CD4-positive, alpha-beta T cell (primary cell): ENCODE measurements at regions not wholly inside any gene's neighbourhood (a gene's known extent, or its start where the extent isn't known, plus 50 kb on each side); places are given as distances from the start of the nearest gene placed in this dataset.

ENCODE experiments used
- ATAC-seq: fragments of 200-7000 bp; cut with Tn5 transposase; one replicate; pipeline ENCODE4 v1.10.0; 2022; ENCODE audit warnings: mild to moderate bottlenecking; ENCODE audit not compliant: poor library complexity
- CTCF ChIA-PET: fragments of 350-600 bp; sonication (Branson Sonifier 250); formaldehyde crosslinking; loops from one replicate; lab custom pipeline; 2021; ENCODE audit warnings: antibody characterized with exemption, inconsistent platforms; lab: Charles Lee
- POLR2A ChIA-PET: fragments of 350-600 bp; sonication (Branson Sonifier 250); formaldehyde crosslinking; loops from one replicate; lab custom pipeline; 2021; ENCODE audit warnings: antibody characterized with exemption, inconsistent platforms; lab: Charles Lee
- DNase-seq, 14 experiments: peaks; one replicate each; pipeline ENCODE4 v3.0.0-alpha.2; 2013 to 2020; ENCODE audit warnings: mixed read lengths in 2 of 14
- H3K27ac ChIP-seq, 2 donors: one replicate each; pipeline versions ENCODE4 v1.5.1 to v1.7.0; 2013; ENCODE audit warnings: low read length in 2 of 2, low read depth in 1 of 2, mild to moderate bottlenecking in 1 of 2
- H3K27me3 ChIP-seq, 2 experiments: 1 replicate in 1 of 2; 2 replicates in 1 of 2; pipeline versions ENCODE4 v1.6.1 to v1.7.0; 2013; ENCODE audit warnings: low read length in 2 of 2, control low read depth in 1 of 2, mild to moderate bottlenecking in 1 of 2, moderate library complexity in 1 of 2; ENCODE audit not compliant: insufficient read depth in 2 of 2, control insufficient read depth in 1 of 2
- H3K36me3 ChIP-seq: one replicate; pipeline ENCODE4 v1.6.1; 2013; ENCODE audit warnings: low read length, control low read depth; ENCODE audit not compliant: insufficient read depth
- H3K4me1 ChIP-seq: one replicate; pipeline ENCODE4 v1.6.1; 2013; ENCODE audit warnings: low read length, control low read depth; ENCODE audit not compliant: insufficient read depth
- H3K4me3 ChIP-seq: one replicate; pipeline ENCODE4 v1.5.1; 2013; ENCODE audit warnings: mild to moderate bottlenecking, low read length, moderate library complexity
- H3K9me3 ChIP-seq, 2 experiments: 1 replicate in 1 of 2; 2 replicates in 1 of 2; pipeline versions ENCODE4 v1.6.1 to v1.7.0; 2013; ENCODE audit warnings: low read length in 2 of 2, mild to moderate bottlenecking in 2 of 2, control low read depth in 1 of 2, moderate library complexity in 1 of 2; ENCODE audit not compliant: control insufficient read depth in 1 of 2, insufficient read depth in 1 of 2
- H3K27ac Mint-ChIP-seq: one replicate; pipeline ENCODE4 v1.8.0; 2020; ENCODE audit warnings: mixed read lengths
- H3K27me3 Mint-ChIP-seq: one replicate; pipeline ENCODE4 v1.8.0; 2021; ENCODE audit warnings: mixed read lengths
- H3K36me3 Mint-ChIP-seq: one replicate; pipeline ENCODE4 v1.8.0; 2021; ENCODE audit warnings: low read depth, mixed read lengths
- H3K4me1 Mint-ChIP-seq: one replicate; pipeline ENCODE4 v1.8.0; 2021; ENCODE audit warnings: low read depth, mixed read lengths
- H3K4me3 Mint-ChIP-seq: one replicate; pipeline ENCODE4 v1.8.0; 2020; ENCODE audit warnings: mild to moderate bottlenecking, mixed read lengths
- H3K9me3 Mint-ChIP-seq: one replicate; pipeline ENCODE4 v1.8.0; 2020; ENCODE audit warnings: mixed read lengths
- intact Hi-C, 2 experiments: fragments of 100-400 bp; cut with DNase I in 1 of 2; cut with micrococcal nuclease in 1 of 2; formaldehyde crosslinking; loops; one replicate each; pipeline versions ENCODE4 v1.15.1 to v1.9.0; 2023 to 2025; cut with DNase I, micrococcal nuclease
- TF ChIP-seq, protein P1 (sequence below): fragments of 200-600 bp; IDR thresholded peaks from one replicate; pipeline ENCODE4 v1.8.0; 2022; ENCODE audit warnings: antibody characterized with exemption, mild to moderate bottlenecking

GRCh38 chr2:133734716-133735495, 166.6 kb upstream of the NCKAP5 start:
- no peak overlapping the region for H3K4me3 ChIP-seq
- Mint-ChIP-seq H3K27me3 (peaks cover 4% of the 10 kb centered on the region), H3K4me1 (no peaks in the 10 kb centered on the region), H3K27ac (no peak overlapping the region), H3K4me3 (no peak overlapping the region), H3K9me3 (peaks cover 6% of the 10 kb centered on the region), H3K36me3 (no peaks in the 10 kb centered on the region)
- no peaks in the 10 kb centered on the region for H3K4me1 ChIP-seq
- H3K9me3 ChIP-seq, result peaks cover 0 to 4% of the 10 kb centered on the region in 2 experiments
- ChIA-PET CTCF (no interaction called here), POLR2A (no interaction called here)
- no peaks in the 10 kb centered on the region for H3K27me3 ChIP-seq
- ATAC-seq, result no peak
- intact Hi-C loops, result no loop called here
- no peak overlapping the region for H3K27ac ChIP-seq
- DNase-seq, result no peak
- TF ChIP-seq, protein P1, sequence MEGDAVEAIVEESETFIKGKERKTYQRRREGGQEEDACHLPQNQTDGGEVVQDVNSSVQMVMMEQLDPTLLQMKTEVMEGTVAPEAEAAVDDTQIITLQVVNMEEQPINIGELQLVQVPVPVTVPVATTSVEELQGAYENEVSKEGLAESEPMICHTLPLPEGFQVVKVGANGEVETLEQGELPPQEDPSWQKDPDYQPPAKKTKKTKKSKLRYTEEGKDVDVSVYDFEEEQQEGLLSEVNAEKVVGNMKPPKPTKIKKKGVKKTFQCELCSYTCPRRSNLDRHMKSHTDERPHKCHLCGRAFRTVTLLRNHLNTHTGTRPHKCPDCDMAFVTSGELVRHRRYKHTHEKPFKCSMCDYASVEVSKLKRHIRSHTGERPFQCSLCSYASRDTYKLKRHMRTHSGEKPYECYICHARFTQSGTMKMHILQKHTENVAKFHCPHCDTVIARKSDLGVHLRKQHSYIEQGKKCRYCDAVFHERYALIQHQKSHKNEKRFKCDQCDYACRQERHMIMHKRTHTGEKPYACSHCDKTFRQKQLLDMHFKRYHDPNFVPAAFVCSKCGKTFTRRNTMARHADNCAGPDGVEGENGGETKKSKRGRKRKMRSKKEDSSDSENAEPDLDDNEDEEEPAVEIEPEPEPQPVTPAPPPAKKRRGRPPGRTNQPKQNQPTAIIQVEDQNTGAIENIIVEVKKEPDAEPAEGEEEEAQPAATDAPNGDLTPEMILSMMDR, result no peak
- H3K36me3 ChIP-seq, result no peaks in the 10 kb centered on the region

DNA sequence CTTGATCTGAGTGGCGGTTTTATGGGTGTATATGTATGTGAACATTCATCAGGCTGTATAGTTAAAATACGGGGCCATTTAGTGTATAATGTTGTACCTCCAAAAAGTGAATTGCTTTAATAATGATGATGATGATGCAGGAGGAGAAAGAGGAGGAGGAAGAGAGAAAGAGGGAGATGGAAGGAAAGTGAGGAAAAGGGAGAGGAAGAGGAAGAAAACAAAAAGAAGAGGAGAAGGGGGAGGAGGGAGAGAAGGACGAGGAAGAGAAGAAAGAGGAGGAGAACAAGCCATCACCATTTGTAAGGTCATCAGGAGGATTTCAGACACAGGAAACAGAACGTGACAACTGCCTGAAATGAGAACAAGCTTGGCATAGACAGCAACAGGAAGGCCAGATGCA, 168.4 kb upstream of the NCKAP5 start:
- TF ChIP-seq, protein P1, result no peak
- POLR2A ChIA-PET, result no interaction called here

DNA sequence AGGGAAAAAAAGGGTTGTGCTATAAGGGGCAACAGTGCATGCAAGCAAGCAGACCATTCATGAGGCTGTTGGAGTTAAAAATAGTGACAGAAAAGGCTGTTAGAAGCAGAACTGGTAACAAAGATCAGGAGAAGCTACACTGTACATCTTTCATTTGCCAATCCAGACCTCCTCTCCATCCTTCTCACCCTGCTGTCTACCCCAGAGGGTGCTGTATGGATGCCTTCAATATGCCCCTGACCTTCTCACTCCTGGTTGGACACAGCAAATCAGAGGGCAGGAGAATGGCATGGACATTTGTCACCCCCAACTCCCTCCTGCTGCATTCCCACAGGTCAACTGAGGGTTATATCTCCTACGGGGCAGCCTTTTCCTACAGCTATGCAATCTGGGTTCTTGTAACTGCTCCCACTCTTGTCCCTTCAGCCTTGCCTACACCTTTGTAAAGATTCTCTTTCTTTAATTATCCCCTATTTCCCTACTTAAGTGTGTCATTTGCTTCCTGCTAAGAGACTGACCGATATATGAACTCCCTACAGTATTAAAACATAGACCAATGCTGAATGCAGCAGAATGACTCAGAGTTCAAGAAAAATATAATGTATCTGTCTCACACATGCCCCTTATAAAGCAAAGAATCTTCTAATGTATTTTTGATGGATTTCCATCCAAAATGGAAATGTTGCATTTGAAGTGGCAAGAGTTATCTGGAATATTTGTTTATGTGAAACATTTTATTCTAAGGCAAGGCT, 169.2 kb upstream of the NCKAP5 start:
- ChIA-PET POLR2A (no interaction called here), CTCF (no interaction called here)
- H3K27ac Mint-ChIP-seq, result no peak overlapping the region
- H3K4me1 Mint-ChIP-seq, result no peaks in the 10 kb centered on the region
- TF ChIP-seq, protein P1, result no peak
- H3K27me3 ChIP-seq, result no peaks in the 10 kb centered on the region
- no peak overlapping the region for H3K27ac ChIP-seq
- no peak overlapping the region for H3K4me3 Mint-ChIP-seq
- intact Hi-C loops, result no loop called here
- H3K9me3 Mint-ChIP-seq, result peaks cover 6% of the 10 kb centered on the region
- H3K27me3 Mint-ChIP-seq, result peaks cover 5% of the 10 kb centered on the region
- DNase-seq (no peak), ATAC-seq (no peak)
- H3K36me3 ChIP-seq, result no peaks in the 10 kb centered on the region
- H3K4me1 ChIP-seq, result no peaks in the 10 kb centered on the region
- H3K9me3 ChIP-seq, result no peaks in the 10 kb centered on the region
- H3K4me3 ChIP-seq, result no peak overlapping the region
- H3K36me3 Mint-ChIP-seq, result no peaks in the 10 kb centered on the region

More for the DNA sequence above, 168.4 kb upstream of the NCKAP5 start:
- Histone ChIP-seq H3K4me3 (no peak overlapping the region), H3K27me3 (no peaks in the 10 kb centered on the region), H3K27ac (no peak overlapping the region), H3K9me3 (no peaks in the 10 kb centered on the region), H3K36me3 (no peaks in the 10 kb centered on the region), H3K4me1 (no peaks in the 10 kb centered on the region)
- Mint-ChIP-seq H3K36me3 (no peaks in the 10 kb centered on the region), H3K4me3 (no peak overlapping the region), H3K9me3 (peaks cover 6% of the 10 kb centered on the region), H3K27me3 (peaks cover 4% of the 10 kb centered on the region), H3K4me1 (no peaks in the 10 kb centered on the region), H3K27ac (no peak overlapping the region)
- CTCF ChIA-PET, result no interaction called here
- intact Hi-C loops, result no loop called here
- ATAC-seq (no peak), DNase-seq (no peak)
